NT2/D1 (cell line): ENCODE measurements at regions not wholly inside any gene's neighbourhood (a gene's known extent, or its start where the extent isn't known, plus 50 kb on each side); places are given as distances from the start of the nearest gene placed in this dataset.

Source experiments
- DNase-seq: peaks from one replicate; pipeline ENCODE4 v3.0.0-alpha.2; 2011; ENCODE audit warnings: low read depth, low spot score
- H3K27me3 ChIP-seq: 2 replicates; pipeline ENCODE4 v1.6.0; 2011; ENCODE audit warnings: mild to moderate bottlenecking; ENCODE audit not compliant: insufficient read length, insufficient read depth
- H3K36me3 ChIP-seq: 2 replicates; pipeline ENCODE4 v1.6.1; 2011; ENCODE audit warnings: mild to moderate bottlenecking, low read length, mixed read lengths; ENCODE audit not compliant: insufficient read depth, insufficient read length
- H3K4me1 ChIP-seq: 2 replicates; pipeline ENCODE4 v1.5.1; 2011; ENCODE audit not compliant: insufficient read depth, insufficient read length
- H3K4me3 ChIP-seq: 2 replicates; pipeline ENCODE4 v1.5.1; 2011; ENCODE audit warnings: low read depth; ENCODE audit not compliant: insufficient read length
- H3K9ac ChIP-seq: 2 replicates; pipeline ENCODE4 v1.6.0; 2011; ENCODE audit warnings: low read depth; ENCODE audit not compliant: insufficient read length
- H3K9me3 ChIP-seq: 2 replicates; pipeline ENCODE4 v1.5.1; 2011; ENCODE audit warnings: mild to moderate bottlenecking, low read length; ENCODE audit not compliant: insufficient read depth
- SUZ12 ChIP-seq: IDR thresholded peaks from 2 replicates; pipeline ENCODE4 v1.6.1; 2011; ENCODE audit not compliant: insufficient read length, insufficient read depth; ENCODE audit errors: extremely low read depth
- YY1 ChIP-seq: IDR thresholded peaks from 2 replicates; pipeline ENCODE4 v1.6.1; 2011; ENCODE audit not compliant: insufficient read length, insufficient read depth
- ZNF274 ChIP-seq: IDR thresholded peaks from 2 replicates; pipeline ENCODE4 v1.6.1; 2011; ENCODE audit warnings: mild to moderate bottlenecking, low read depth, low read length

- Histone ChIP-seq H3K9me3 (no peaks in the 10 kb centered on the region), H3K9ac (no peak overlapping the region), H3K4me1 (peaks cover 2% of the 10 kb centered on the region), H3K36me3 (no peaks in the 10 kb centered on the region), H3K4me3 (no peak overlapping the region), H3K27me3 (no peaks in the 10 kb centered on the region)
- no peak for DNase-seq
- TF ChIP-seq YY1 (no peak), SUZ12 (no peak), ZNF274 (no peak)
Observed at GRCh38 chr20:6882561-6883291, 115.2 kb downstream of the BMP2 start.

- Histone ChIP-seq H3K9me3 (no peaks in the 10 kb centered on the region), H3K4me1 (peaks cover 4% of the 10 kb centered on the region), H3K27me3 (no peaks in the 10 kb centered on the region), H3K36me3 (no peaks in the 10 kb centered on the region), H3K9ac (no peak overlapping the region), H3K4me3 (no peak overlapping the region)
- no peak for TF ChIP-seq SUZ12
- no peak for TF ChIP-seq ZNF274
- no peak for TF ChIP-seq YY1
- DNase-seq = no peak
Observed at GRCh38 chr20:6884114-6884513, 116.6 kb downstream of the BMP2 start.

GRCh38 chr20:6886065-6886729, 118.7 kb downstream of the BMP2 start:
- Histone ChIP-seq H3K36me3 (no peaks in the 10 kb centered on the region), H3K9ac (no peak overlapping the region)

GRCh38 chr20:6887966-6888365, 120.5 kb downstream of the BMP2 start:
- no peak for TF ChIP-seq YY1
- no peak for TF ChIP-seq SUZ12
- no peak for TF ChIP-seq ZNF274
- no peak for DNase-seq
- no peaks in the 10 kb centered on the region for H3K27me3 ChIP-seq

More at GRCh38 chr20:6886065-6886729, 118.7 kb downstream of the BMP2 start:
- H3K27me3 ChIP-seq = no peaks in the 10 kb centered on the region
- TF ChIP-seq ZNF274 (no peak), SUZ12 (no peak), YY1 (no peak)
- H3K4me3 ChIP-seq = no peak overlapping the region
- DNase-seq = peak; percentile 28
- H3K4me1 ChIP-seq = peaks cover 4% of the 10 kb centered on the region
- H3K9me3 ChIP-seq = no peaks in the 10 kb centered on the region

GRCh38 chr20:6888736-6889395, 121.4 kb downstream of the BMP2 start:
- Histone ChIP-seq H3K4me1 (peaks cover 4% of the 10 kb centered on the region), H3K4me3 (no peak overlapping the region), H3K9ac (no peak overlapping the region), H3K27me3 (no peaks in the 10 kb centered on the region), H3K9me3 (no peaks in the 10 kb centered on the region), H3K36me3 (no peaks in the 10 kb centered on the region)
- no peak for DNase-seq
- TF ChIP-seq ZNF274 (no peak), SUZ12 (no peak), YY1 (no peak)

More at GRCh38 chr20:6887966-6888365, 120.5 kb downstream of the BMP2 start:
- Histone ChIP-seq H3K36me3 (no peaks in the 10 kb centered on the region), H3K9me3 (no peaks in the 10 kb centered on the region), H3K4me3 (no peak overlapping the region), H3K4me1 (peaks cover 4% of the 10 kb centered on the region), H3K9ac (no peak overlapping the region)

GRCh38 chr20:6892724-6893123, 125.2 kb downstream of the BMP2 start:
- no peak overlapping the region for H3K9ac ChIP-seq
- no peaks in the 10 kb centered on the region for H3K9me3 ChIP-seq
- no peak overlapping the region for H3K4me3 ChIP-seq
- H3K4me1 ChIP-seq = peaks cover 2% of the 10 kb centered on the region
- DNase-seq = no peak
- H3K27me3 ChIP-seq = no peaks in the 10 kb centered on the region
- H3K36me3 ChIP-seq = no peaks in the 10 kb centered on the region
- no peak for TF ChIP-seq ZNF274
- no peak for TF ChIP-seq SUZ12
- no peak for TF ChIP-seq YY1

GRCh38 chr20:6898928-6899327, 131.4 kb downstream of the BMP2 start:
- Histone ChIP-seq H3K9ac (no peak overlapping the region), H3K36me3 (no peaks in the 10 kb centered on the region)
- no peak for DNase-seq

More at GRCh38 chr20:6898928-6899327, 131.4 kb downstream of the BMP2 start:
- Histone ChIP-seq H3K4me3 (no peak overlapping the region), H3K9me3 (no peaks in the 10 kb centered on the region), H3K4me1 (no peaks in the 10 kb centered on the region), H3K27me3 (no peaks in the 10 kb centered on the region)
- TF ChIP-seq YY1 = no peak
- TF ChIP-seq ZNF274 = no peak
- TF ChIP-seq SUZ12 = no peak
